Skeletal muscle satellite cell (primary cell): ENCODE measurements at regions not wholly inside any gene's neighbourhood (a gene's known extent, or its start where the extent isn't known, plus 50 kb on each side); places are given as distances from the start of the nearest gene placed in this dataset.
"Not testable (repeated sequence)": the region's sequence is repeated elsewhere in the genome, so short reads cannot be mapped to it uniquely, and the experiment has no call there.

Experiments used
- H3K27me3 ChIP-seq: 2 replicates; pipeline ENCODE4 v1.7.0; 2013; ENCODE audit warnings: low read length; ENCODE audit not compliant: control insufficient read depth, insufficient read depth
- H3K36me3 ChIP-seq: 2 replicates; pipeline ENCODE4 v1.7.0; 2013; ENCODE audit warnings: mild to moderate bottlenecking, control low read depth, low read length; ENCODE audit not compliant: insufficient read depth
- H3K4me1 ChIP-seq: 2 replicates; pipeline ENCODE4 v1.7.0; 2013; ENCODE audit warnings: low read length; ENCODE audit not compliant: control insufficient read depth, insufficient read depth
- H3K4me2 ChIP-seq: 2 replicates; pipeline ENCODE4 v1.7.0; 2013; ENCODE audit warnings: mild to moderate bottlenecking, low read length
- H3K4me3 ChIP-seq: 2 replicates; pipeline ENCODE4 v1.7.0; 2013; ENCODE audit warnings: low read length
- H3K9ac ChIP-seq: 2 replicates; pipeline ENCODE4 v1.7.0; 2013; ENCODE audit warnings: mild to moderate bottlenecking, low read depth, low read length, moderate library complexity
- H3K9me3 ChIP-seq: replicated peaks from 2 replicates; pipeline ENCODE4 v1.7.0; 2013; ENCODE audit warnings: mild to moderate bottlenecking, control low read depth, low read length

DNA sequence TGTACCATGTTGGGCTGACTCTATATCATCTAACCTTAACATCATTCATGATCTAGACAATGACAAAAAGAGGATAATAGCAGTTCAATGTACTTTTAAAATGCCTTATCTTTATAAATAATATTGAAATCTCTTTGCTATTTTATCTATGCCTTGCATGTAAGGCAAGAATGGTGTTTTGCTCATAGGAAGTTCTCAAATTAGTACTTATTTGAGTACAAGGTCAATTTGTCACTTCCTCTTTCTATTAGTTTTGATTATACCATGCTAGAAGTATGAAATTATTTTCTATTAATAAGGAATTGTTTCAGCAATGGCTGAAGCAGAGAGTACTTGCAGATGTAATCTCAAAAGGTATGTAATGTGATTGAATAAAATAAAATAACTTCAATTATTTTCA is 1285.4 kb upstream of the TENM4 start:
- no peaks in the 10 kb centered on the region for H3K4me1 ChIP-seq
- H3K36me3 ChIP-seq, result no peaks in the 10 kb centered on the region
- no peak overlapping the region for H3K4me2 ChIP-seq

DNA sequence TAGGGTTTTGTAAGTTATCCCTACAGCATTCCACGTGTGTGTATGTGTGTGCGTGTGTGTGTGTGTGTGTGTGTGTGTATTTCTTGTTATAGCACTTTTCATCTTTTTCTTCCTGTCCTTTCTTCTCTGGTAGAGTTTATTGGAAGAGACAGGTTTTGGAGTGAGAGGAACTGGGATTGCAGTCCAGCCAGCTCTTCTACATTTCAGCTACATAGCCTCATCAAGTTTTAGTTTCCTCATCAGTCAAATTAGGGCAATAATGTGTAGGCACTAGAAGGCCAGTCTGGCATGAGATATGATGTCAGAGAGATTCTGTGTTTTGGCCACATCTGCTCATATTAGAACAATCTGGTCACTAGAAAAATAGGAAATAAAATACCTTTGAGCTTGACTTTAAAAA is 1283.5 kb upstream of the TENM4 start:
- Histone ChIP-seq H3K4me3 (no peak overlapping the region), H3K4me2 (no peak overlapping the region), H3K9ac (no peak overlapping the region), H3K4me1 (no peaks in the 10 kb centered on the region), H3K9me3 (no peaks in the 10 kb centered on the region), H3K36me3 (no peaks in the 10 kb centered on the region), H3K27me3 (no peaks in the 10 kb centered on the region)

More for the DNA sequence above, 1285.4 kb upstream of the TENM4 start:
- Histone ChIP-seq H3K9me3 (no peaks in the 10 kb centered on the region), H3K27me3 (no peaks in the 10 kb centered on the region), H3K4me3 (no peak overlapping the region), H3K9ac (no peak overlapping the region)

DNA sequence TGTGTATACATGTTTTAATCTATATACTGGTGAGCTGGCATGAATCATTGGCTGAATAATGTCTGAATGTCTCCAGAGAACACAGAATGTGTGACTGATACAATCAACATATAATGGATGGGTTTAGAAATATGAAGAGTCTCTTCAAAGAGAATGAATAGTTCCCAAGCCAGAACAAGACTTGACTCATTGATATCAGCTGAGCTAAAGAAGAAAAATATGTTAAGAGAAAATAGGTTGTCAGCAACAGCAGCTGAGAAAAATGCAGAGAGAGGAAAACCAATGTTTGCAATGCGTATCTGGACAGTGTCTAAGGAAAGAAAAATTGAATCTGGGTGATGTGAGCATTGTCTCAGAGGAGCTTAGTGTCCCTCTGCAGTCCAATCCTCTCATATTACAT is 1281.8 kb upstream of the TENM4 start:
- Histone ChIP-seq H3K36me3 (no peaks in the 10 kb centered on the region), H3K4me3 (no peak overlapping the region), H3K9me3 (no peaks in the 10 kb centered on the region), H3K27me3 (no peaks in the 10 kb centered on the region), H3K4me2 (no peak overlapping the region), H3K4me1 (no peaks in the 10 kb centered on the region), H3K9ac (no peak overlapping the region)

DNA sequence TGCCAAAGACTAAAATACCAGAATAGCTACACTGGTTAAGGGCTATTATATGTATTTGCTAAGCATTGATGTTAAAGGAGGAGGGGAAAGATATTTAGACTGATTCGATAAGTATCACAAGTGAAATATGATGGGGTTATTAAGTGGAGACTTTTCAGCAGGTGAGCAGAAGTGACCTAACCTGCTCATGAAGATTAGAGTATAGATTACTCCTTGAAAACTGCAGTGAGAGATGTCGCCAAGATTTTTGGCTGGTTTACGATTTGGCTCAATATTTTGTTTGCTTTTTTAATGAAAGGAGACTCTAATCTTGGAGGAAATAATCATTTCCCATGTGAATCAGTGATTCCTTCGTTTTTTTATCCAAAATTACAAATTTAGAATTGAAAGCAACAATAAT is 1279.5 kb upstream of the TENM4 start:
- Histone ChIP-seq H3K4me1 (no peaks in the 10 kb centered on the region), H3K9ac (no peak overlapping the region), H3K4me2 (no peak overlapping the region), H3K4me3 (no peak overlapping the region), H3K36me3 (no peaks in the 10 kb centered on the region), H3K9me3 (no peaks in the 10 kb centered on the region), H3K27me3 (no peaks in the 10 kb centered on the region)

DNA sequence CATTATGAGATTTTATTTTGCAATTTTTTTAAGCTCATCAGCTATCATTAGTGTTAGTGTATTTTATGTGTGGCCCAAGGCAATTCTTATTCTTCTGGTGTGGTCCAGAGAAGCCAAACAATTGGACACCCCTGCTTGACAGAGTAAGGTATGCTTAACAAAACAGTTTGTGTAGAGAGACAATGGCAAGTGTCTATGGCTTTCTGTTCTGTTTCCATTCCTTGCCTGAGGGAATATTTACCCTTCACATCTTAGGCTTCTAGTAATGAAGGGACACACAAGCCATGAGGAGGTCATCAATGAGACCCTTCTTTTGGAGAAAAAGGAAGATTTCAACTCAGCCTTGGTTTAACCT is 1278.4 kb upstream of the TENM4 start:
- H3K36me3 ChIP-seq, result no peaks in the 10 kb centered on the region
- no peak overlapping the region for H3K4me3 ChIP-seq
- no peaks in the 10 kb centered on the region for H3K27me3 ChIP-seq
- no peak overlapping the region for H3K9ac ChIP-seq
- no peaks in the 10 kb centered on the region for H3K9me3 ChIP-seq
- no peak overlapping the region for H3K4me2 ChIP-seq
- no peaks in the 10 kb centered on the region for H3K4me1 ChIP-seq

- Histone ChIP-seq H3K4me2 (no peak overlapping the region), H3K36me3 (no peaks in the 10 kb centered on the region), H3K4me3 (no peak overlapping the region), H3K27me3 (no peaks in the 10 kb centered on the region), H3K9me3 (no peaks in the 10 kb centered on the region), H3K9ac (no peak overlapping the region), H3K4me1 (no peaks in the 10 kb centered on the region)
Measured at GRCh38 chr11:80718611-80719291, 1277.9 kb upstream of the TENM4 start.

DNA sequence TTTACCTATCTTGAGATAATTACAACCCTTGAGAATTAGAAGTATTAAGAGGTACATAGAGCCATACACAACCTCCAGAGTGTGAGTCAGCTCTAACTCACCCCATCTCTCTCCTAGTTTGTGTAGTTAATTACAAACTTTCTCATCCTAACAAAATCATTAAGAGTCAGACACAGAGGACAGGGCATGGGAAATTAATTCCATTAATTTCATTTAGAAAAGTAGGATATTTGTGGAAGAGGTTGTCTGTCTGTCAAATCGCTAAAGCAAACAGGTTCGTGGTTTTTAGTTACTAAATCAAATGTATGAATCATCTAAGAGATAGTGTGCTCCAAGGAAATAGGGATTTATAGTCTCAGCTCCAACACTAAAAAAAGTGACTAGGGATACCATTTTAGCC is 1261.4 kb upstream of the TENM4 start:
- H3K4me3 ChIP-seq, result no peak overlapping the region
- H3K27me3 ChIP-seq, result no peaks in the 10 kb centered on the region
- no peaks in the 10 kb centered on the region for H3K36me3 ChIP-seq
- H3K9me3 ChIP-seq, result no peaks in the 10 kb centered on the region
- no peak overlapping the region for H3K4me2 ChIP-seq
- no peaks in the 10 kb centered on the region for H3K4me1 ChIP-seq
- no peak overlapping the region for H3K9ac ChIP-seq

- no peak overlapping the region for H3K4me3 ChIP-seq
- no peaks in the 10 kb centered on the region for H3K9me3 ChIP-seq
- no peaks in the 10 kb centered on the region for H3K36me3 ChIP-seq
- no peaks in the 10 kb centered on the region for H3K27me3 ChIP-seq
- H3K4me1 ChIP-seq, result no peaks in the 10 kb centered on the region
- H3K4me2 ChIP-seq, result no peak overlapping the region
- H3K9ac ChIP-seq, result no peak overlapping the region
Measured at GRCh38 chr11:80700386-80700785, 1259.6 kb upstream of the TENM4 start.

GRCh38 chr11:80699406-80700177 is 1258.8 kb upstream of the TENM4 start:
- not testable (repeated sequence) for H3K4me1 ChIP-seq, H3K36me3 ChIP-seq, H3K9ac ChIP-seq, H3K27me3 ChIP-seq, H3K4me2 ChIP-seq, H3K4me3 ChIP-seq, H3K9me3 ChIP-seq

- Histone ChIP-seq H3K36me3 (no peaks in the 10 kb centered on the region), H3K4me3 (no peak overlapping the region), H3K4me2 (no peak overlapping the region), H3K27me3 (no peaks in the 10 kb centered on the region), H3K9me3 (no peaks in the 10 kb centered on the region), H3K9ac (no peak overlapping the region), H3K4me1 (no peaks in the 10 kb centered on the region)
Measured at GRCh38 chr11:80698637-80699036, 1257.8 kb upstream of the TENM4 start.

DNA sequence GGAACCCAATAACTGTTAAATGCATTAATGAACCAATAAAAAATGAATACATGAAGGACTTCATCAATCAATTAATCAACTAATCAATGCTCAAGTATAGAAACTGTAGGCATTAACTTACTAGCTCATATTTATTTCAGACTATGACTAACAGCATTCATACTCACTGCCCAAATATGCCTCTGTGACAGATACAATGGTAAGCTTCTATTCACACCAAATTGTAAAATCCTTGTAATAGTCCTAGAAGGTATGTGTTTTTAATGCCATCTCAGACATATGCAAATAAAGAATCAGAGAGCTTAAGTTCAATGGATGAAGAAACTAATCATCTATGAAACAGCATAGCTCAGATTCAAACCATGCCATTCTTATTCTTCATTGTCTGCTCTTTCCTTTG is 1253.6 kb upstream of the TENM4 start:
- no peaks in the 10 kb centered on the region for H3K27me3 ChIP-seq
- H3K9me3 ChIP-seq, result no peaks in the 10 kb centered on the region
- H3K36me3 ChIP-seq, result no peaks in the 10 kb centered on the region
- no peak overlapping the region for H3K4me3 ChIP-seq
- no peak overlapping the region for H3K9ac ChIP-seq
- no peak overlapping the region for H3K4me2 ChIP-seq
- H3K4me1 ChIP-seq, result no peaks in the 10 kb centered on the region

GRCh38 chr11:80687941-80688340 is 1247.1 kb upstream of the TENM4 start:
- no peaks in the 10 kb centered on the region for H3K27me3 ChIP-seq

More at GRCh38 chr11:80687941-80688340, 1247.1 kb upstream of the TENM4 start:
- no peaks in the 10 kb centered on the region for H3K9me3 ChIP-seq
- H3K36me3 ChIP-seq, result no peaks in the 10 kb centered on the region
- no peak overlapping the region for H3K9ac ChIP-seq
- no peaks in the 10 kb centered on the region for H3K4me1 ChIP-seq
- H3K4me2 ChIP-seq, result no peak overlapping the region
- H3K4me3 ChIP-seq, result no peak overlapping the region
